Astrocyte (in vitro differentiated cells and primary cell): ENCODE measurements at regions not wholly inside any gene's neighbourhood (a gene's known extent, or its start where the extent isn't known, plus 50 kb on each side); places are given as distances from the start of the nearest gene placed in this dataset.

Experiments used
- CTCF ChIP-seq: IDR thresholded peaks from 2 replicates; pipeline ENCODE4 v1.5.1; 2011; ENCODE audit warnings: low read depth, mild to moderate bottlenecking, inconsistent platforms, low read length, moderate library complexity; ENCODE audit not compliant: insufficient read depth
- EZH2 ChIP-seq: IDR thresholded peaks from 2 replicates; pipeline ENCODE4 v1.6.1; 2012; ENCODE audit warnings: mild to moderate bottlenecking, low read length, inconsistent platforms; ENCODE audit not compliant: insufficient read depth

- no peak for TF ChIP-seq CTCF
- no peak for TF ChIP-seq EZH2
Measured at GRCh38 chr5:12743582-12743981, 839.3 kb upstream of the CTNND2 start.
